ENCODE measurements at regions not wholly inside any gene's neighbourhood (a gene's known extent, or its start where the extent isn't known, plus 50 kb on each side); places are given as distances from the start of the nearest gene placed in this dataset.
A peak's percentile ranks its signal among the peaks of the same experiment; 100 is the strongest.

DNA sequence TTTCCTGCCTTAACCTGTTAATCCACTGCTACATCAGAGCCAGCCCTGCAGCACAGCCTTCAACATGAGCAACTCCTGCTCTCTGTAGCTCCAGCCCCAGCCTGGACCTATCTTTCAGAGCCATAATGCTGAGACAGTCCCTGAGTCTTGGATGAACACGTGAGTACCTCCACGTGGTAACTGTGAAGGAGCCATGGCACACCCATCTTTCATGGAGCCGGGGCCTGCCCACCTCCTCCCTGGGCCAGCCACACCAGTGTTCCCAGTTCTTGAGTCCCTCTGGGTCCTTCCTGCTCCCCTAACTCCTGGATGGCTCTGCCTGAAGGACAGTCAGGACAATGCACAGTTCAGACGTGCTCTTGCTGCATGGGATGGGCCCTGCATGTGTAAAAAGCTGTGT, 107.1 kb downstream of the TEX36 start:
- no peaks in the 10 kb centered on the region for H3K9me3 Mint-ChIP-seq (ENCODE audit: unreplicated experiment)
- no peaks in the 10 kb centered on the region for H3K4me1 Mint-ChIP-seq (ENCODE audit: unreplicated experiment)
- DNase-seq (ENCODE audit: extremely low spot score, unreplicated experiment) = peak; percentile 77
- TF ChIP-seq, protein P1, sequence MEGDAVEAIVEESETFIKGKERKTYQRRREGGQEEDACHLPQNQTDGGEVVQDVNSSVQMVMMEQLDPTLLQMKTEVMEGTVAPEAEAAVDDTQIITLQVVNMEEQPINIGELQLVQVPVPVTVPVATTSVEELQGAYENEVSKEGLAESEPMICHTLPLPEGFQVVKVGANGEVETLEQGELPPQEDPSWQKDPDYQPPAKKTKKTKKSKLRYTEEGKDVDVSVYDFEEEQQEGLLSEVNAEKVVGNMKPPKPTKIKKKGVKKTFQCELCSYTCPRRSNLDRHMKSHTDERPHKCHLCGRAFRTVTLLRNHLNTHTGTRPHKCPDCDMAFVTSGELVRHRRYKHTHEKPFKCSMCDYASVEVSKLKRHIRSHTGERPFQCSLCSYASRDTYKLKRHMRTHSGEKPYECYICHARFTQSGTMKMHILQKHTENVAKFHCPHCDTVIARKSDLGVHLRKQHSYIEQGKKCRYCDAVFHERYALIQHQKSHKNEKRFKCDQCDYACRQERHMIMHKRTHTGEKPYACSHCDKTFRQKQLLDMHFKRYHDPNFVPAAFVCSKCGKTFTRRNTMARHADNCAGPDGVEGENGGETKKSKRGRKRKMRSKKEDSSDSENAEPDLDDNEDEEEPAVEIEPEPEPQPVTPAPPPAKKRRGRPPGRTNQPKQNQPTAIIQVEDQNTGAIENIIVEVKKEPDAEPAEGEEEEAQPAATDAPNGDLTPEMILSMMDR (IDR thresholded peaks at IDR 0.05) = no peak
- H3K27me3 Mint-ChIP-seq (ENCODE audit: unreplicated experiment) = peaks cover 12% of the 10 kb centered on the region
- H3K27ac Mint-ChIP-seq (ENCODE audit: unreplicated experiment) = no peak overlapping the region
- no peaks in the 10 kb centered on the region for H3K36me3 Mint-ChIP-seq (ENCODE audit: unreplicated experiment)
- H3K4me3 Mint-ChIP-seq (ENCODE audit: unreplicated experiment) = no peak overlapping the region

DNA sequence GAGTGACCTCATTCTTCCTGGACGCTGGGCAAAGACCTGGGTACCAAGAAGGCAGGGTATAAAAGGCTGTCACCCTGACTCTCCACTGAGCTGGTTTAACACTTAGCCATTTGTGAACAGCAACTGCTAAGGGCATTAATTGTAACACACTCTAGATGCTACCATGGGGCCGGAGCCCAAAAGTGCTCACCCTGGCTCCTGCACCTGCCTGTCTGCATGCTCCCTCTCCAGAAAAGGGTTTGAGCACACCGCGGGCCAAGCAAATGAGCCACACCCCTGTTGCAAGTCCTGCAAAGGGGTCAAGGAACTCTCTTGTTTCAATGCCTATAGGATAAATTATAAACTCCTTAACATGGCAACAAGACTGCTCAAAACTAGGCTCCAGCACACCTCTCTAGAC, 114.8 kb downstream of the TEX36 start:
- Mint-ChIP-seq H3K27ac (ENCODE audit: unreplicated experiment) (no peak overlapping the region), H3K9me3 (ENCODE audit: unreplicated experiment) (peaks cover 10% of the 10 kb centered on the region), H3K36me3 (ENCODE audit: unreplicated experiment) (no peaks in the 10 kb centered on the region), H3K4me1 (ENCODE audit: unreplicated experiment) (no peaks in the 10 kb centered on the region), H3K27me3 (ENCODE audit: unreplicated experiment) (peaks cover 10% of the 10 kb centered on the region), H3K4me3 (ENCODE audit: unreplicated experiment) (no peak overlapping the region)
- peak; percentile 69 for DNase-seq (ENCODE audit: extremely low spot score, unreplicated experiment)
- TF ChIP-seq, protein P1 (IDR thresholded peaks at IDR 0.05) = no peak

DNA sequence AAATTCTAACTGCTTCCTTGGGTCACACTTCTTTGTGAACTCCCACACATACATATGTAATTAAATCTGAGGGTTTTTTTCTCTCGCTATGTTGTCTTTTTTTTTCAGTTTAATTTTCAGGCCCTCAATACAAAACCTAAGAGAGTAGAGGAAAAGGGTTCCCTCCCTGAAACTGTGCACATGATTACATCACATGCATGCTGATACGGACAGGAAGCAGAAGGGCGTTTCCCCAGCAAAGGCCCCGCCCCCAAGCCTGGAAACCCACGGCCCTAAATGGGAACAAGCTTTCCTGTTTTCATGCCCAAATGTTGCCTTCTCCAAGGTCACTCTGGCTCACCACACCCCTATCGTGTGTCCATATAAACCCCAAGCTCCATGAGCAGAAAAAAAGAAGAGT, 115.4 kb downstream of the TEX36 start:
- Mint-ChIP-seq H3K4me1 (ENCODE audit: unreplicated experiment) (no peaks in the 10 kb centered on the region), H3K4me3 (ENCODE audit: unreplicated experiment) (no peak overlapping the region), H3K27ac (ENCODE audit: unreplicated experiment) (no peak overlapping the region), H3K36me3 (ENCODE audit: unreplicated experiment) (no peaks in the 10 kb centered on the region), H3K9me3 (ENCODE audit: unreplicated experiment) (peaks cover 10% of the 10 kb centered on the region), H3K27me3 (ENCODE audit: unreplicated experiment) (peaks cover 10% of the 10 kb centered on the region)
- DNase-seq (ENCODE audit: extremely low spot score, unreplicated experiment) = peak; percentile 42
- TF ChIP-seq, protein P1 (IDR thresholded peaks at IDR 0.05) = no peak

DNA sequence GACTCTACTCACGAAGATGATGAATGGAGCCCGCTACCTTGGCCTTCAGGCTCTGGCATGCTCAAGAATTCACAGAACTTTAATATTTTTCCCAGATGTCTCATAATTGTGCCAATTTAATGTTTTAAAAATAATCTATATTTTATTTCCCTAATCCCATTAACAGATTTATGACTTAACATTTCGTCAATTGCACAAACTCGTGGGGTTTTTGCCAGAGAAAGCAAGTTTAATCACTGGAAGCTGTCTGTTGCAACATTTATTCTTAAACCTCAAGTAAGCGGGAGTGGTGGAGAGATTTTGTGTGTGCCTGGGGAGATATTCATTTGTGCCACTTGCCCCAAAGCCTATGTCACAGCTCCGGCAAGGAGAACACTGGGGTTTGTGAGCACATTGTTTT, 117.9 kb downstream of the TEX36 start:
- Mint-ChIP-seq H3K36me3 (ENCODE audit: unreplicated experiment) (no peaks in the 10 kb centered on the region), H3K9me3 (ENCODE audit: unreplicated experiment) (peaks cover 10% of the 10 kb centered on the region), H3K4me3 (ENCODE audit: unreplicated experiment) (no peak overlapping the region), H3K27ac (ENCODE audit: unreplicated experiment) (no peak overlapping the region), H3K27me3 (ENCODE audit: unreplicated experiment) (peaks cover 3% of the 10 kb centered on the region), H3K4me1 (ENCODE audit: unreplicated experiment) (no peaks in the 10 kb centered on the region)
- TF ChIP-seq, protein P1 (IDR thresholded peaks at IDR 0.05) = no peak
- DNase-seq (ENCODE audit: extremely low spot score, unreplicated experiment) = no peak

DNA sequence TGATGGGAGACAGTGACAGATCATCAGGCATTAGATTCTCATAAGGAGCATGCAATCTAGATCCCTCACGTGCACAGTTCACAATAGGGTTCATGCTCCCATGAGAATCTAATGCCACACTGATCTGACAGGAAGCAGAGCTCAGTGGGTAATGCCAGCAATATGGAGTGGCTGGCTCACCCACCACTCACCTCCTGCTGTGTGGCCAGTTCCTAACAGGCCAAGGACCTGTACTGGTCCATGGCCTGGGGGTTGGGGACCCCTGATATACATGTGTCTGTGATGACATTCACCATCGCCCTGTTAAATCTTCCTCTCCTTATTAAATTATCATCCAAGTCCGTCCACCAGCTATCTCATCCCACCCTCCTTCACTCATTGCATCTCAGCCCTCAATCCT, 118.4 kb downstream of the TEX36 start:
- Mint-ChIP-seq H3K4me1 (ENCODE audit: unreplicated experiment) (no peaks in the 10 kb centered on the region), H3K27me3 (ENCODE audit: unreplicated experiment) (peaks cover under 1% of the 10 kb centered on the region), H3K9me3 (ENCODE audit: unreplicated experiment) (peaks cover 10% of the 10 kb centered on the region), H3K27ac (ENCODE audit: unreplicated experiment) (no peak overlapping the region), H3K4me3 (ENCODE audit: unreplicated experiment) (no peak overlapping the region), H3K36me3 (ENCODE audit: unreplicated experiment) (no peaks in the 10 kb centered on the region)
- TF ChIP-seq, protein P1 (IDR thresholded peaks at IDR 0.05) = no peak
- DNase-seq (ENCODE audit: extremely low spot score, unreplicated experiment) = no peak
